Suprapubic skin (tissue), 4 donors: ENCODE measurements at regions not wholly inside any gene's neighbourhood (a gene's known extent, or its start where the extent isn't known, plus 50 kb on each side); places are given as distances from the start of the nearest gene placed in this dataset.

Experiments
- DNase-seq, 2 donors: peaks; one replicate each; pipeline ENCODE4 v3.0.0-alpha.2; 2019; ENCODE audit warnings: low spot score in 2 of 2
- H3K27ac ChIP-seq: fragments of 200-600 bp; sonication (generic); one replicate; pipeline ENCODE4 v1.5.1; 2019
- H3K27me3 ChIP-seq: fragments of 200-600 bp; sonication (generic); one replicate; pipeline ENCODE4 v1.5.1; 2019
- H3K36me3 ChIP-seq: fragments of 200-600 bp; sonication (generic); one replicate; pipeline ENCODE4 v1.5.1; 2019
- H3K4me1 ChIP-seq: fragments of 200-600 bp; sonication (generic); one replicate; pipeline ENCODE4 v1.5.1; 2019
- H3K4me3 ChIP-seq: fragments of 200-600 bp; sonication (generic); one replicate; pipeline ENCODE4 v1.5.1; 2019; ENCODE audit warnings: mild to moderate bottlenecking
- H3K9me3 ChIP-seq: fragments of 200-600 bp; sonication (generic); one replicate; pipeline ENCODE4 v1.5.1; 2019
- EP300 ChIP-seq: sonication (generic); formaldehyde crosslinking; IDR thresholded peaks from one replicate; pipeline ENCODE4 v1.6.1; 2017; ENCODE audit warnings: antibody characterized with exemption
- POLR2A ChIP-seq, 2 donors: fragments of 450-650 bp; IDR thresholded peaks; one replicate each; pipeline ENCODE4 v1.6.1; 2017; ENCODE audit warnings: antibody characterized with exemption in 2 of 2, mild to moderate bottlenecking in 2 of 2, moderate library complexity in 2 of 2
- POLR2AphosphoS5 ChIP-seq, 3 donors: sonication (generic); formaldehyde crosslinking; IDR thresholded peaks; one replicate each; pipeline ENCODE4 v1.6.1; 2017; ENCODE audit warnings: antibody characterized with exemption in 3 of 3
- WGBS: methylation state at CpG from one replicate; pipeline ENCODE4 v1.1.5; 2018; 5-methylcytosine and 5-hydroxymethylcytosine counted together
- TF ChIP-seq, protein P1 (sequence below), 2 donors: fragments of 200-600 bp in 1 of 2; fragments of 450-650 bp in 1 of 2; sonication (generic) in 1 of 2; IDR thresholded peaks; one replicate each; pipeline ENCODE4 v1.5.1; 2016 to 2019; ENCODE audit warnings: antibody characterized with exemption in 2 of 2, mild to moderate bottlenecking in 1 of 2, moderate library complexity in 1 of 2

DNA sequence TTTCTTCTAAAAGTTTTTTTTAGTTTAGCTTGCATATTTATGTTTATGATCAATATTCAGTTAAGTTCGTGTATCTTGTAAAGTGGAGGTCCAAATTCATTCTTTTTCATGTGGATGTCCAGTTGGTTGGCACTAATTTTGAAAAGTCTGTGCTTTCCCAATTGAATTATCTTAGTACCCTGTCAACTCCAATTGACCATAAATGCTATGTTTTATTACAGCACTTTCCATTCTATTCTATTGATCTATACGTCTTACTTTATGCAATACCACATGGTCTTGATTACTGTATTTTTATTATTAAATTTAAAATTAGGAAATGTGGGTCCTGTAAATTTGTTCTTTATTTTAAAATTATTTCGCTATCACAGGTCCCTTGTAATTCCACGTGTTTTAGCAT, 837.6 kb upstream of the SLC10A2 start:
- H3K36me3 ChIP-seq: no peaks in the 10 kb centered on the region
- no peaks in the 10 kb centered on the region for H3K4me1 ChIP-seq
- DNase-seq: no peak
- H3K27ac ChIP-seq: no peak overlapping the region
- H3K4me3 ChIP-seq: no peak overlapping the region
- 77% methylated on average over 4 of the region's 4 CpGs for WGBS
- H3K27me3 ChIP-seq: no peaks in the 10 kb centered on the region
- TF ChIP-seq POLR2AphosphoS5 (IDR thresholded peaks at IDR 0.05): no peak
- TF ChIP-seq, protein P1, sequence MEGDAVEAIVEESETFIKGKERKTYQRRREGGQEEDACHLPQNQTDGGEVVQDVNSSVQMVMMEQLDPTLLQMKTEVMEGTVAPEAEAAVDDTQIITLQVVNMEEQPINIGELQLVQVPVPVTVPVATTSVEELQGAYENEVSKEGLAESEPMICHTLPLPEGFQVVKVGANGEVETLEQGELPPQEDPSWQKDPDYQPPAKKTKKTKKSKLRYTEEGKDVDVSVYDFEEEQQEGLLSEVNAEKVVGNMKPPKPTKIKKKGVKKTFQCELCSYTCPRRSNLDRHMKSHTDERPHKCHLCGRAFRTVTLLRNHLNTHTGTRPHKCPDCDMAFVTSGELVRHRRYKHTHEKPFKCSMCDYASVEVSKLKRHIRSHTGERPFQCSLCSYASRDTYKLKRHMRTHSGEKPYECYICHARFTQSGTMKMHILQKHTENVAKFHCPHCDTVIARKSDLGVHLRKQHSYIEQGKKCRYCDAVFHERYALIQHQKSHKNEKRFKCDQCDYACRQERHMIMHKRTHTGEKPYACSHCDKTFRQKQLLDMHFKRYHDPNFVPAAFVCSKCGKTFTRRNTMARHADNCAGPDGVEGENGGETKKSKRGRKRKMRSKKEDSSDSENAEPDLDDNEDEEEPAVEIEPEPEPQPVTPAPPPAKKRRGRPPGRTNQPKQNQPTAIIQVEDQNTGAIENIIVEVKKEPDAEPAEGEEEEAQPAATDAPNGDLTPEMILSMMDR (IDR thresholded peaks at IDR 0.05): no peak
- TF ChIP-seq POLR2A (IDR thresholded peaks at IDR 0.05): no peak
- TF ChIP-seq EP300: no peak
- H3K9me3 ChIP-seq: no peaks in the 10 kb centered on the region

DNA sequence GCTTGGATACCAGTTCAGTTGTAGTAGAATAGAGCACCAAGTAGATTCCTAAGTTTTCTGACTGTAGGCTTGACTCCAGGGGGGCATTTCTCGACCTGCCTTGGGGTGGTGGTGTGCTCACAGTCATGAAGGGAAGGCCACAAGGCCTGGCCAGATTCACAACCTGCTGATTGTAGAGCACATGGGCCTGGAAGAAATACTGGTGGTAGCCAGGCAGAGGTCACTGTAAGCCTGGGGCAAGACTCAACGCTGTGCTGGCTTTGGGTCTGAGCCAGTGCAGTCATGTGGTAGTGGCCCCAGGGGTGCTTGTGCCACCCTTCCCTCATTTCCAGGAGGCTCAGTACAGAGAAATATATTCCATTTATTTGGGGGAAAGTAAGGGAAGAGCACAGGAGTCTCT, 832.3 kb upstream of the SLC10A2 start:
- 53% methylated on average over 2 of the region's 2 CpGs for WGBS
- Histone ChIP-seq H3K27me3 (no peaks in the 10 kb centered on the region), H3K4me1 (no peaks in the 10 kb centered on the region), H3K4me3 (no peak overlapping the region), H3K9me3 (no peaks in the 10 kb centered on the region), H3K36me3 (no peaks in the 10 kb centered on the region), H3K27ac (no peak overlapping the region)
- TF ChIP-seq POLR2AphosphoS5 (IDR thresholded peaks at IDR 0.05): no peak
- TF ChIP-seq EP300: no peak
- no peak for TF ChIP-seq POLR2A (IDR thresholded peaks at IDR 0.05)
- TF ChIP-seq, protein P1 (IDR thresholded peaks at IDR 0.05): no peak
- no peak for DNase-seq

DNA sequence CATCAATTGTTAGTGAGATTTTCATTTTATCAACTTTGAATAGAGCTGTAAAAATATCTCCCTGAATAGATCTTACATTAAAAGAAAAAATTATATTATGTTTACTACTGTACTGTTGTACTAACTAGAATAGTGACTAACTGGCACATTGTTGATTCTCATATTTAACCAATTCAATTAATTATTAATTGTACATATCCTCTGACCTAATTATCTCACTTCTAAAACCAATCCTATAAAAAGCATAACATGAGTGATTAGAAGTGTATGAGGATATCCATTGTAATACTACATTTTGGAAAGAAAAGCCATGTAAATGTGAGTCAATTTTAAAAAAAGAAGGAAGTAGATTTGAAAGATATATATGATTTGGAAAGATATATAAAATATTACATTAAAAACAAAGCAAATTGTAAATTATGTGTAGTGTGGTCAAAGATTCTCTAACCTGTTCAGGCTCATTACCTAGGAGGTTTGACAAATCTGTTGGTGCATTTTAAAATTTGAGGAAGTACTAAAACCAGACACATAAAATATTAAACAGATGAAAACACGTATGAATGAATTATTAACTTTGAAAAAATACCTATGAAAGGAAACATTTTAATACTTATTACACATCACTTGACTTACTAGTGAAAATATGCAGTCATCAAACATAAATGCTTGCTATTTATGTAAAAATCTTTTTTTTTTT, 829.8 kb upstream of the SLC10A2 start:
- Histone ChIP-seq H3K27ac (no peak overlapping the region), H3K4me3 (no peak overlapping the region), H3K27me3 (no peaks in the 10 kb centered on the region), H3K9me3 (no peaks in the 10 kb centered on the region), H3K36me3 (no peaks in the 10 kb centered on the region), H3K4me1 (no peaks in the 10 kb centered on the region)
- DNase-seq: no peak
- 50% methylated on average over 1 of the region's 1 CpG for WGBS
- TF ChIP-seq, protein P1 (IDR thresholded peaks at IDR 0.05): no peak
- TF ChIP-seq POLR2A (IDR thresholded peaks at IDR 0.05) (no peak), EP300 (no peak), POLR2AphosphoS5 (IDR thresholded peaks at IDR 0.05) (no peak)

DNA sequence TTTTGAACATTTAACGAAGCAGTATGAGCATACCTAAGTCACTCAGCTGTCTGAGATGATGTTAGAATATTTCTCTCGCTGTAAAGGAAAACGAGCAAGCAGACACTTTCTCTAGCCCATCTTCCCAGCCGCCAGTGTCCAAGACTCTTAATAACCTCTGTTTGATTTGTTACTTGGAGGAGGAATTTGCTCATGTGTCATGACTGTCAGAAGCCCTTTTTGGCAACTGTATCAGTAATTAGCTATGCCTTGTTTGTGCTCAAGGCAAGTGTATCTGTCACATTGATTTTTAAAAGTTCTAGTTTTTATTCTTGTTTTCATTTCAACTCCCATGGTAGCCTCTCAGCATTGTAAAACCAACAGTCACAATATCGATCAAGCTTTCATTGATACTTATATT, 828.4 kb upstream of the SLC10A2 start:
- no peak for DNase-seq
- H3K36me3 ChIP-seq: no peaks in the 10 kb centered on the region
- no peak overlapping the region for H3K27ac ChIP-seq
- WGBS: 77% methylated on average over 5 of the region's 5 CpGs
- TF ChIP-seq, protein P1 (IDR thresholded peaks at IDR 0.05): no peak
- no peak for TF ChIP-seq EP300
- no peak for TF ChIP-seq POLR2AphosphoS5 (IDR thresholded peaks at IDR 0.05)
- TF ChIP-seq POLR2A (IDR thresholded peaks at IDR 0.05): no peak
- no peaks in the 10 kb centered on the region for H3K27me3 ChIP-seq
- no peaks in the 10 kb centered on the region for H3K4me1 ChIP-seq
- H3K4me3 ChIP-seq: no peak overlapping the region
- no peaks in the 10 kb centered on the region for H3K9me3 ChIP-seq

DNA sequence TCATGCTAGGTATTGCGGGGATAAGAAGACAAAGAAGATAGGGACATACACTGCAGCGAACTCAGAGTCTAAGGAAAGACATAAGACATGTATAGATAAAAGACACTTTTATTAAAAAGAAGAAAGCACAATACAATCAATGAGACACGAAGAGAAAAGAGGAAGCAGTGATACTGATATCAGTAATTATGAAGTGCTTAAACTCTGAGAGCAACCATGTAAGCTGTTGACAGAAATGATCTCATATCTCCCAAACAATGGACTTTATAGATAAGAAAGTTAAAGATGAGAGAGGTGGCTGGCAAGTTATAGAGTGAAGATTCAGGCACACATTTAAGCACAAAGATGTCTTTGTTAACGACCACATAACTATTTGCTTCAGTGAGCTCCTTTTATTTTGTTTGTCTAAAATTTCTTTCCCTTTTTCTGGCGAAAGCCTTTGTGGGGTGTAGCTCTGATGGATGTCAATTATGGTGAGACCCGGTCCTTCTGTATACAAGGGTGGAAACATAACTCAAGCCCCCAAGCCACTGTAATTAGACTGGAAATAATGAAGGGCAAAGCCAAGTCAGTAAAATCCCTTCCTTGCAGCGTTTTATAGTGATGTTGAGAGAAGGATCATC, 818.0 kb upstream of the SLC10A2 start:
- Histone ChIP-seq H3K9me3 (no peaks in the 10 kb centered on the region), H3K27ac (no peak overlapping the region), H3K27me3 (no peaks in the 10 kb centered on the region), H3K4me1 (peaks cover 13% of the 10 kb centered on the region), H3K36me3 (no peaks in the 10 kb centered on the region), H3K4me3 (no peak overlapping the region)
- DNase-seq: no peak
- TF ChIP-seq EP300: no peak
- 75% methylated on average over 7 of the region's 7 CpGs for WGBS
